ENCODE measurements at regions not wholly inside any gene's neighbourhood (a gene's known extent, or its start where the extent isn't known, plus 50 kb on each side); places are given as distances from the start of the nearest gene placed in this dataset.

GRCh38 chr3:106642161-106642560, 735.1 kb upstream of the CCDC54 start:
- no peaks in the 10 kb centered on the region for H3K9me3 ChIP-seq (replicated peaks in 1 of 2; ENCODE audit: control insufficient read depth in 2 of 2, insufficient read depth in 1 of 2, low read depth in 1 of 2, low read length in 2 of 2)
- H3K36me3 ChIP-seq (replicated peaks in 1 of 2; ENCODE audit: control insufficient read depth in 2 of 2, insufficient read depth in 2 of 2, low read length in 2 of 2) = no peaks in the 10 kb centered on the region
- H3K79me1 ChIP-seq (ENCODE audit: low read depth, low read length) = no peaks in the 10 kb centered on the region
- no peak overlapping the region for H2BK5ac ChIP-seq (ENCODE audit: low read length)
- H2AFZ ChIP-seq (ENCODE audit: low read length) = no peak overlapping the region
- H2AK5ac ChIP-seq (ENCODE audit: low read depth, low read length) = no peak overlapping the region
- no peak overlapping the region for H3K18ac ChIP-seq (ENCODE audit: low read length)
- H3K4me3 ChIP-seq (ENCODE audit: low read length in 2 of 2) = no peak overlapping the region
- no peaks in the 10 kb centered on the region for H3K4me1 ChIP-seq (ENCODE audit: control insufficient read depth in 2 of 2, insufficient read depth in 1 of 2, low read depth in 1 of 2, low read length in 2 of 2)
- no peak overlapping the region for H3K4me2 ChIP-seq (ENCODE audit: insufficient read depth, low read length, poor library complexity, severe bottlenecking)
- no peak overlapping the region for H3K27ac ChIP-seq (replicated peaks; ENCODE audit: low read length)
- H3K27me3 ChIP-seq (ENCODE audit: control insufficient read depth in 3 of 3, insufficient read depth in 3 of 3, low read depth in 1 of 3, low read length in 3 of 3) = no peaks in the 10 kb centered on the region
- H3K4ac ChIP-seq (ENCODE audit: low read length) = no peak overlapping the region
- no peak overlapping the region for H2BK120ac ChIP-seq (ENCODE audit: low read depth, low read length)
- no peak overlapping the region for H4K8ac ChIP-seq (ENCODE audit: low read depth, low read length)
- no peak overlapping the region for H3K9ac ChIP-seq (ENCODE audit: low read depth, low read length, poor library complexity)
- DNase-seq (ENCODE audit: low spot score) = no peak
- no peak overlapping the region for H3K14ac ChIP-seq (ENCODE audit: low read length)
- no peak overlapping the region for H2BK15ac ChIP-seq (ENCODE audit: low read length)
- H4K91ac ChIP-seq (ENCODE audit: low read depth, low read length, poor library complexity) = no peak overlapping the region
- no peak overlapping the region for H3K23ac ChIP-seq (ENCODE audit: low read depth, low read length, poor library complexity)
- H2BK12ac ChIP-seq (ENCODE audit: low read length) = no peak overlapping the region

- no peak overlapping the region for H3K27ac ChIP-seq (replicated peaks; ENCODE audit: low read length)
- no peak overlapping the region for H2BK5ac ChIP-seq (ENCODE audit: low read length)
- no peaks in the 10 kb centered on the region for H3K27me3 ChIP-seq (ENCODE audit: control insufficient read depth in 3 of 3, insufficient read depth in 3 of 3, low read depth in 1 of 3, low read length in 3 of 3)
- no peak overlapping the region for H3K18ac ChIP-seq (ENCODE audit: low read length)
- no peaks in the 10 kb centered on the region for H3K79me1 ChIP-seq (ENCODE audit: low read depth, low read length)
- no peak for DNase-seq (ENCODE audit: low spot score)
- no peak overlapping the region for H4K91ac ChIP-seq (ENCODE audit: low read depth, low read length, poor library complexity)
- H2BK12ac ChIP-seq (ENCODE audit: low read length) = no peak overlapping the region
- no peak overlapping the region for H2AFZ ChIP-seq (ENCODE audit: low read length)
- no peaks in the 10 kb centered on the region for H3K36me3 ChIP-seq (replicated peaks in 1 of 2; ENCODE audit: control insufficient read depth in 2 of 2, insufficient read depth in 2 of 2, low read length in 2 of 2)
- no peaks in the 10 kb centered on the region for H3K4me1 ChIP-seq (ENCODE audit: control insufficient read depth in 2 of 2, insufficient read depth in 1 of 2, low read depth in 1 of 2, low read length in 2 of 2)
- peak overlapping the region; percentile 94 for H3K14ac ChIP-seq (ENCODE audit: low read length)
- H2BK15ac ChIP-seq (ENCODE audit: low read length) = no peak overlapping the region
- H2AK5ac ChIP-seq (ENCODE audit: low read depth, low read length) = no peak overlapping the region
- H3K4me3 ChIP-seq (ENCODE audit: low read length in 2 of 2) = no peak overlapping the region
- no peak overlapping the region for H2BK120ac ChIP-seq (ENCODE audit: low read depth, low read length)
- H3K9ac ChIP-seq (ENCODE audit: low read depth, low read length, poor library complexity) = no peak overlapping the region
- no peak overlapping the region for H3K4me2 ChIP-seq (ENCODE audit: insufficient read depth, low read length, poor library complexity, severe bottlenecking)
- no peaks in the 10 kb centered on the region for H3K9me3 ChIP-seq (replicated peaks in 1 of 2; ENCODE audit: control insufficient read depth in 2 of 2, insufficient read depth in 1 of 2, low read depth in 1 of 2, low read length in 2 of 2)
- no peak overlapping the region for H4K8ac ChIP-seq (ENCODE audit: low read depth, low read length)
- no CpG with 5 or more reads among the region's 33 CpGs for WGBS, 2 donors (ENCODE audit: extremely low coverage in 2 of 2, insufficient read length in 2 of 2, insufficient replicate concordance in 1 of 2)
- no peak overlapping the region for H3K23ac ChIP-seq (ENCODE audit: low read depth, low read length, poor library complexity)
- H3K4ac ChIP-seq (ENCODE audit: low read length) = no peak overlapping the region
Measured at GRCh38 chr3:106643684-106644161, 733.5 kb upstream of the CCDC54 start.

GRCh38 chr3:106673926-106674569, 703.2 kb upstream of the CCDC54 start:
- Histone ChIP-seq H3K18ac (ENCODE audit: low read length) (no peak overlapping the region), H3K14ac (ENCODE audit: low read length) (no peak overlapping the region), H3K23ac (ENCODE audit: low read depth, low read length, poor library complexity) (no peak overlapping the region), H4K91ac (ENCODE audit: low read depth, low read length, poor library complexity) (no peak overlapping the region), H2AK5ac (ENCODE audit: low read depth, low read length) (no peak overlapping the region), H3K36me3 (replicated peaks in 1 of 2; ENCODE audit: control insufficient read depth in 2 of 2, insufficient read depth in 2 of 2, low read length in 2 of 2) (no peaks in the 10 kb centered on the region), H2AFZ (ENCODE audit: low read length) (peak overlapping the region; percentile 17), H3K4me2 (ENCODE audit: insufficient read depth, low read length, poor library complexity, severe bottlenecking) (no peak overlapping the region), H3K9me3 (replicated peaks in 1 of 2; ENCODE audit: control insufficient read depth in 2 of 2, insufficient read depth in 1 of 2, low read depth in 1 of 2, low read length in 2 of 2) (no peaks in the 10 kb centered on the region), H3K4ac (ENCODE audit: low read length) (no peak overlapping the region), H3K4me1 (ENCODE audit: control insufficient read depth in 2 of 2, insufficient read depth in 1 of 2, low read depth in 1 of 2, low read length in 2 of 2) (no peaks in the 10 kb centered on the region), H3K27me3 (ENCODE audit: control insufficient read depth in 3 of 3, insufficient read depth in 3 of 3, low read depth in 1 of 3, low read length in 3 of 3) (no peaks in the 10 kb centered on the region), H4K8ac (ENCODE audit: low read depth, low read length) (no peak overlapping the region), H2BK5ac (ENCODE audit: low read length) (no peak overlapping the region), H3K27ac (replicated peaks; ENCODE audit: low read length) (no peak overlapping the region), H2BK12ac (ENCODE audit: low read length) (no peak overlapping the region), H3K4me3 (ENCODE audit: low read length in 2 of 2) (no peak overlapping the region), H3K9ac (ENCODE audit: low read depth, low read length, poor library complexity) (no peak overlapping the region), H2BK120ac (ENCODE audit: low read depth, low read length) (no peak overlapping the region), H3K79me1 (ENCODE audit: low read depth, low read length) (no peaks in the 10 kb centered on the region), H2BK15ac (ENCODE audit: low read length) (no peak overlapping the region)
- no peak for DNase-seq (ENCODE audit: low spot score)
- no CpG with 5 or more reads among the region's 2 CpGs for WGBS, 2 donors (ENCODE audit: extremely low coverage in 2 of 2, insufficient read length in 2 of 2, insufficient replicate concordance in 1 of 2)

DNA sequence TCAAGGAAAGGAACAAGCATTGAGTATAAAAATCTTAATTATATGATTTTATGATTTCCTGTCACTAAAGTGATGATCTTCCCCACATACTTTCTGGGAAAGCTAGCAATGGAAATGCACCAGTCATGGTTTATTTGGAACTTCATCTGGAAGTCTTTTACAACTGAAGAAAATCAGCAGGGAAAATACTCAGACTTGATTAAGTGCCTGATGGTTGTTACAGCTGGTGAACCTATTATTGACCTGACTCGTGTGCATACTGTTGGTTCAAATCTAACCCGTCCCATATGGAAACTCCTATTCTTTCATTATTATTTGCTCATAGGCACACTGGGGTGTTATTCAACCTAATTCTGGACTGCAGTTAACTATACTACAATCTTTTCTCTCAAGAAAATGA, 701.8 kb upstream of the CCDC54 start:
- no CpG with 5 or more reads among the region's 2 CpGs for WGBS, 2 donors (ENCODE audit: extremely low coverage in 2 of 2, insufficient read length in 2 of 2, insufficient replicate concordance in 1 of 2)
- Histone ChIP-seq H2BK120ac (ENCODE audit: low read depth, low read length) (no peak overlapping the region), H3K9ac (ENCODE audit: low read depth, low read length, poor library complexity) (no peak overlapping the region)

More for the DNA sequence above, 701.8 kb upstream of the CCDC54 start:
- no peak overlapping the region for H4K8ac ChIP-seq (ENCODE audit: low read depth, low read length)
- no peak overlapping the region for H4K91ac ChIP-seq (ENCODE audit: low read depth, low read length, poor library complexity)
- no peak overlapping the region for H3K23ac ChIP-seq (ENCODE audit: low read depth, low read length, poor library complexity)
- no peaks in the 10 kb centered on the region for H3K36me3 ChIP-seq (replicated peaks in 1 of 2; ENCODE audit: control insufficient read depth in 2 of 2, insufficient read depth in 2 of 2, low read length in 2 of 2)
- H3K4ac ChIP-seq (ENCODE audit: low read length) = no peak overlapping the region
- no peaks in the 10 kb centered on the region for H3K4me1 ChIP-seq (ENCODE audit: control insufficient read depth in 2 of 2, insufficient read depth in 1 of 2, low read depth in 1 of 2, low read length in 2 of 2)
- H2BK5ac ChIP-seq (ENCODE audit: low read length) = no peak overlapping the region
- no peaks in the 10 kb centered on the region for H3K79me1 ChIP-seq (ENCODE audit: low read depth, low read length)
- no peak overlapping the region for H3K27ac ChIP-seq (replicated peaks; ENCODE audit: low read length)
- H3K9me3 ChIP-seq (replicated peaks in 1 of 2; ENCODE audit: control insufficient read depth in 2 of 2, insufficient read depth in 1 of 2, low read depth in 1 of 2, low read length in 2 of 2) = no peaks in the 10 kb centered on the region
- no peak overlapping the region for H2BK15ac ChIP-seq (ENCODE audit: low read length)
- H3K4me2 ChIP-seq (ENCODE audit: insufficient read depth, low read length, poor library complexity, severe bottlenecking) = no peak overlapping the region
- no peak overlapping the region for H2BK12ac ChIP-seq (ENCODE audit: low read length)
- no peak for DNase-seq (ENCODE audit: low spot score)
- H2AK5ac ChIP-seq (ENCODE audit: low read depth, low read length) = no peak overlapping the region
- no peaks in the 10 kb centered on the region for H3K27me3 ChIP-seq (ENCODE audit: control insufficient read depth in 3 of 3, insufficient read depth in 3 of 3, low read depth in 1 of 3, low read length in 3 of 3)
- no peak overlapping the region for H3K14ac ChIP-seq (ENCODE audit: low read length)
- H2AFZ ChIP-seq (ENCODE audit: low read length) = no peak overlapping the region
- H3K18ac ChIP-seq (ENCODE audit: low read length) = no peak overlapping the region
- H3K4me3 ChIP-seq (ENCODE audit: low read length in 2 of 2) = no peak overlapping the region

Data from neuronal stem cell (in vitro differentiated cells).